Loucy (cell line): ENCODE measurements at regions not wholly inside any gene's neighbourhood (a gene's known extent, or its start where the extent isn't known, plus 50 kb on each side); places are given as distances from the start of the nearest gene placed in this dataset.
"Not testable (repeated sequence)": the region's sequence is repeated elsewhere in the genome, so short reads cannot be mapped to it uniquely, and the experiment has no call there.

Experiments
- H2AFZ ChIP-seq: fragments of 200-600 bp; sonication (generic); 2 replicates; pipeline ENCODE4 v1.6.0; 2016; ENCODE audit warnings: antibody characterized with exemption, mild to moderate bottlenecking, low read length, moderate library complexity
- H3F3A ChIP-seq: fragments of 200-600 bp; 2 replicates; pipeline ENCODE4 v1.6.0; 2016; ENCODE audit warnings: antibody characterized with exemption, low read depth, mild to moderate bottlenecking
- H3K27me3 ChIP-seq: fragments of 200-600 bp; sonication (generic); 2 replicates; pipeline ENCODE4 v1.6.1; 2014; ENCODE audit warnings: low read length, mild to moderate bottlenecking; ENCODE audit not compliant: insufficient read depth, poor library complexity, severe bottlenecking
- H3K36me3 ChIP-seq: fragments of 200-600 bp; sonication (generic); 2 replicates; pipeline ENCODE4 v1.6.1; 2016; ENCODE audit warnings: low read length; ENCODE audit not compliant: insufficient read depth
- H3K4me1 ChIP-seq: fragments of 200-600 bp; sonication (generic); 2 replicates; pipeline ENCODE4 v1.5.1; 2014; ENCODE audit warnings: low read length, mild to moderate bottlenecking; ENCODE audit not compliant: insufficient read depth, poor library complexity, severe bottlenecking
- H3K4me2 ChIP-seq: fragments of 200-600 bp; sonication (generic); 2 replicates; pipeline ENCODE4 v1.6.0; 2014; ENCODE audit warnings: antibody characterized with exemption, low read length, low read depth, mild to moderate bottlenecking; ENCODE audit not compliant: poor library complexity, severe bottlenecking
- H3K4me3 ChIP-seq: fragments of 200-600 bp; sonication (generic); 2 replicates; pipeline ENCODE4 v1.5.1; 2014; ENCODE audit warnings: low read length, mild to moderate bottlenecking, mixed read lengths; ENCODE audit not compliant: poor library complexity, severe bottlenecking
- H3K79me2 ChIP-seq: fragments of 200-600 bp; sonication (generic); 2 replicates; pipeline ENCODE4 v1.6.1; 2014; ENCODE audit warnings: low read length; ENCODE audit not compliant: insufficient read depth
- H3K9ac ChIP-seq: fragments of 200-600 bp; sonication (generic); 2 replicates; pipeline ENCODE4 v1.6.0; 2014; ENCODE audit warnings: mild to moderate bottlenecking, low read depth, low read length, moderate library complexity; ENCODE audit not compliant: poor library complexity, severe bottlenecking
- H3K9me2 ChIP-seq: fragments of 200-600 bp; sonication (generic); replicated peaks from 2 replicates; pipeline ENCODE4 v1.6.1; 2016; ENCODE audit warnings: low read depth, low read length, mixed read lengths
- H3K9me3 ChIP-seq: fragments of 200-600 bp; sonication (generic); 2 replicates; pipeline ENCODE4 v1.6.1; 2014; ENCODE audit warnings: mild to moderate bottlenecking, antibody characterized with exemption, low read length, low read depth; ENCODE audit not compliant: insufficient read depth
- H4K20me1 ChIP-seq: fragments of 200-600 bp; sonication (generic); 2 replicates; pipeline ENCODE4 v1.6.0; 2014; ENCODE audit warnings: antibody characterized with exemption, low read length, mild to moderate bottlenecking; ENCODE audit not compliant: insufficient read depth, poor library complexity, severe bottlenecking
- CTCF ChIP-seq: fragments of 200-600 bp; sonication (generic); conservative IDR thresholded peaks from 2 replicates; pipeline ENCODE4 v1.5.1; 2014; ENCODE audit warnings: mild to moderate bottlenecking, antibody characterized with exemption, low read length
- EZH2phosphoT487 ChIP-seq: fragments of 200-600 bp; IDR thresholded peaks from 2 replicates; pipeline ENCODE4 v1.6.1; 2018; ENCODE audit warnings: antibody characterized with exemption, mild to moderate bottlenecking, moderate library complexity, borderline replicate concordance

DNA sequence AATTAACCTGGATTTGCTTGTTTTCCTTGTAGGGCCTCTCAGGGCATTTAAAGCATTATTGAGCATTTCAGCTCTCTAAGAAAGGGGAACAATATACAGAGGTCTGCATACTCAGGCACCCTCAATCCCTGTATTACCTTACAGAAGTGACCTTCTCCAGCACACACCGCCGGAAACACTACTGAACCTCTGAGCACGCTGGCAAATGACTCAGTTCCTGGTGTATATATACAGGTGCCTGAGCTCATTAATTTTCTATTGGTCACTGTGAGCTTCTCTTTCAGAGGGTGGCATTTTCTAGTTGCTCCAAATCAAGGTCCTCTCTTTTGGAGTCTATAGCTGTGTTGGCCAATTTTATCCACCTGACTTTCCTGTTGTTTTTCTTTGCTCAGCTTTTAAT lies 85.2 kb upstream of the COPS8 start:
- H4K20me1 ChIP-seq: no peaks in the 10 kb centered on the region
- H3K27me3 ChIP-seq: no peaks in the 10 kb centered on the region
- no peak overlapping the region for H2AFZ ChIP-seq
- H3K36me3 ChIP-seq: no peaks in the 10 kb centered on the region
- no peaks in the 10 kb centered on the region for H3K4me1 ChIP-seq
- no peak overlapping the region for H3K4me3 ChIP-seq
- H3K79me2 ChIP-seq: no peaks in the 10 kb centered on the region
- H3K4me2 ChIP-seq: no peak overlapping the region
- H3K9me3 ChIP-seq: no peaks in the 10 kb centered on the region
- TF ChIP-seq CTCF (no peak), EZH2phosphoT487 (no peak)
- no peaks in the 10 kb centered on the region for H3K9me2 ChIP-seq
- no peak overlapping the region for H3K9ac ChIP-seq
- H3F3A ChIP-seq: no peaks in the 10 kb centered on the region

DNA sequence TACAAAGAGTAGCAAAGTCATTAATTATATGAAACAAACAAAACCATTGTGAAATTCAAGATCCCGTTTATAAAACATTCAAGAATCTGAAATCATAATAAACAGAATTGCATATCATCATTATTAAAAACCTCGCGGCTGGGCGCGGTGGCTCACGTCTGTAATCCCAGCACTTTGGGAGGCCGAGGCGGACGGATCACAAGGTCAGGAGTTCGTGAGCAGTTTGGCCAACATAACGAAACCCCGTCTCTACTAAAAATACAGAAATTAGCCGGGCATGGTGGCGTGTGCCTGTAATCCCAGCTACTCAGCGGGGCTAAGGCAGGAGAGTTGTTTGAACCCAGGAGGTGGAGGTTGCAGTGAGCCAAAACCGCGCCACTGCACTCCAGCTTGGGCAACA lies 80.3 kb upstream of the COPS8 start:
- not testable (repeated sequence) for H3K9ac ChIP-seq, H3K4me2 ChIP-seq, H2AFZ ChIP-seq, H4K20me1 ChIP-seq, H3K9me3 ChIP-seq, H3K27me3 ChIP-seq, H3K4me3 ChIP-seq, H3K9me2 ChIP-seq, H3K4me1 ChIP-seq, H3K79me2 ChIP-seq, H3K36me3 ChIP-seq, H3F3A ChIP-seq

GRCh38 chr2:237011206-237011795 lies 74.4 kb upstream of the COPS8 start:
- Histone ChIP-seq H3K79me2 (no peaks in the 10 kb centered on the region), H3K9me3 (no peaks in the 10 kb centered on the region), H3K4me3 (no peak overlapping the region), H3K9ac (no peak overlapping the region), H3K9me2 (no peaks in the 10 kb centered on the region), H3K4me2 (no peak overlapping the region), H3K36me3 (no peaks in the 10 kb centered on the region), H3F3A (no peaks in the 10 kb centered on the region), H3K4me1 (no peaks in the 10 kb centered on the region), H4K20me1 (no peaks in the 10 kb centered on the region), H3K27me3 (no peaks in the 10 kb centered on the region), H2AFZ (no peak overlapping the region)
- no peak for TF ChIP-seq CTCF
- no peak for TF ChIP-seq EZH2phosphoT487

DNA sequence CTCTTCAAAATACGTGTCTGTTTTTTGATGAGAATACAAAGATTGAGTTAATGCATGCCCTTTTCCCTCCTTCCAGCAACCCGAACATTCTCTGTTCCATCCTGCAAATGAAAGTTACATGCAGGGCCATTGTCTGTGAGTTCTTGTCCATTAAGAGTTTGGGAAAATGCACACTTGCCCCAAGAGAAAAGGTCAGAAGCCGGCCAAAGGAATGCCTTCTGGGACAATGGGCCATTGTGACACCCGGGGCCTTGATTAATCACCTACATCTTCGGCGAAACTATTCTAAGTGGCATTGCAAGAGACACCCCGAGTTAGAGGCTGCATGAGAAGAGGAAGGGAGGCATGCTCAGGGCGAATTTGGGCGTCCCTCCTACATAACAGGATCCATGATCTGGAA lies 73.7 kb upstream of the COPS8 start:
- no peak overlapping the region for H3K4me3 ChIP-seq
- TF ChIP-seq CTCF (no peak), EZH2phosphoT487 (no peak)
- no peaks in the 10 kb centered on the region for H4K20me1 ChIP-seq
- H3K4me2 ChIP-seq: no peak overlapping the region
- no peaks in the 10 kb centered on the region for H3K79me2 ChIP-seq
- no peaks in the 10 kb centered on the region for H3F3A ChIP-seq
- no peak overlapping the region for H3K9ac ChIP-seq
- no peaks in the 10 kb centered on the region for H3K4me1 ChIP-seq
- H3K27me3 ChIP-seq: no peaks in the 10 kb centered on the region
- no peaks in the 10 kb centered on the region for H3K36me3 ChIP-seq
- H3K9me2 ChIP-seq: no peaks in the 10 kb centered on the region
- no peaks in the 10 kb centered on the region for H3K9me3 ChIP-seq
- no peak overlapping the region for H2AFZ ChIP-seq
